C4-2B (cell line): ENCODE measurements at regions not wholly inside any gene's neighbourhood (a gene's known extent, or its start where the extent isn't known, plus 50 kb on each side); places are given as distances from the start of the nearest gene placed in this dataset.

Experiments used
- CTCF ChIP-seq: fragments of 450-650 bp; conservative IDR thresholded peaks from 2 replicates; pipeline ENCODE4 v1.5.1; 2017; ENCODE audit warnings: mild to moderate bottlenecking
- ZFX ChIP-seq: fragments of 450-650 bp; IDR thresholded peaks from 2 replicates; pipeline ENCODE4 v1.6.1; 2017

- TF ChIP-seq CTCF: no peak
- no peak for TF ChIP-seq ZFX
Observed at GRCh38 chr2:34126279-34126678, 527.2 kb upstream of the FAM98A start.
